ENCODE measurements at regions not wholly inside any gene's neighbourhood (a gene's known extent, or its start where the extent isn't known, plus 50 kb on each side); places are given as distances from the start of the nearest gene placed in this dataset.

DNA sequence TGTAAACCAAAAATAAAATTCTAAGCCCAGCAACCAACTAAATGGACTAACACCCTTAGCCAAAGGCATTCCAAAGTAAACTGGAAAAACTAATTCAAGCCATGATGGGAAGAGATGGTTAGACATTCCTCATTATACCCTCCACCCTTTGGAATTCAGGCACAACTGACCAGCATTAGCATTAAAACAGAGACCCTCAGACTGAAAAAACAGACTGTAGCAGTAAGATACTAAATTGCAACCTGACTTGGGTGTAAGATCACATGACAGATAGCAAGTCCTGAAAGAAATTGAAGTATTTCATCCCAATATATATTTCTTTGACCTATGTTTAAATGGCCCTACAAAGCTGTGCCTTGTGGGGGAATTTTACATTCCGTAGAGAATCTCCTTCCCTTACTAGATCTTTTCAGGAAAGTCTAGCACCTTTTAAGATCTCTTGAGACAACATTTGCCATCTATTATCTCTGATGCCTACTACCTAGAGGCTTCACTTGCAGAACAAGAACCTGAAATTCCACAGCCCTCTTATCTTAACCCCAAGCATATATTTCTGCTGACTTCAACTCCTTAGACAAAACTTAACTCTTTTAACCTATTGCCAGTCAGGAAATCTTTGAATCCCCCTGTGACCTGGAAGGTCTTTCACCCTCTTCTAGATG lies 750.2 kb upstream of the IGFBP3 start:
- no peak for TF ChIP-seq POLR2AphosphoS5 (IDR thresholded peaks at IDR 0.05; ENCODE audit: borderline replicate concordance, low read depth, low read length)
- no peak for TF ChIP-seq EZH2 (IDR thresholded peaks at IDR 0.05)
- no peak for TF ChIP-seq FOXP2 (optimal IDR thresholded peaks at IDR 0.05; ENCODE audit: control extremely low read depth, extremely low read length, insufficient read depth)

Measured in SK-N-MC (cell line).